HepG2 (cell line): ENCODE measurements at regions not wholly inside any gene's neighbourhood (a gene's known extent, or its start where the extent isn't known, plus 50 kb on each side); places are given as distances from the start of the nearest gene placed in this dataset.

Source experiments
- ATAC-seq: fragments of 200-7000 bp; cut with Tn5 transposase; 3 replicates; pipeline ENCODE4 v1.9.1; 2020; ENCODE audit warnings: mild to moderate bottlenecking, moderate library complexity
- BruUV-seq: library from RNA; stranded (reverse); fragments of 400-500 nt; replicated peaks from 2 replicates; lab custom pipeline; 2021; lab: Mats Ljungman, UMichigan
- CTCF ChIA-PET: fragments of 300-600 bp; formaldehyde crosslinking; extraction: SDS; loops from one replicate; lab custom pipeline; 2021; ENCODE audit warnings: low total read pairs, inconsistent platforms, low intra/inter-chr PET ratio; lab: Yijun Ruan, JAX
- POLR2A ChIA-PET: fragments of 350-600 bp; sonication (Branson Sonifier 250); formaldehyde crosslinking; loops from one replicate; lab custom pipeline; 2020; ENCODE audit warnings: antibody characterized with exemption, inconsistent platforms; lab: Yijun Ruan, JAX
- DNase-seq: peaks from one replicate; pipeline ENCODE4 v3.0.0-alpha.2; 2015; ENCODE audit warnings: low spot score
- FAIRE-seq: peaks from 3 replicates; lab custom pipeline; 2011; peaks lifted over from hg19 to GRCh38; lab: Jason Lieb, UNC
- H2AFZ ChIP-seq: one replicate; pipeline ENCODE4 v1.6.1; 2011; ENCODE audit warnings: low read length, inconsistent platforms
- H3K27ac ChIP-seq: fragments of 300-600 bp; 3 replicates; pipeline ENCODE4 v1.8.0; 2011; ENCODE audit warnings: mixed run types, mild to moderate bottlenecking, mixed read lengths, low read length, inconsistent platforms; ENCODE audit not compliant: insufficient read depth; ENCODE audit errors: extremely low read length
- H3K27me3 ChIP-seq, 2 experiments: fragments of 200-600 bp in 1 of 2; 2 replicates in 1 of 2; 3 replicates in 1 of 2; pipeline versions ENCODE4 v1.6.0 to v1.8.0; 2011; ENCODE audit warnings: low read length in 2 of 2, mild to moderate bottlenecking in 2 of 2, moderate library complexity in 2 of 2, inconsistent platforms in 1 of 2; ENCODE audit not compliant: insufficient read depth in 2 of 2, control insufficient read depth in 1 of 2
- H3K36me3 ChIP-seq, 2 experiments: fragments of 200-600 bp in 1 of 2; replicated peaks in 1 of 2; 2 replicates in 1 of 2; 3 replicates in 1 of 2; pipeline versions ENCODE4 v1.5.1 to v1.8.0; 2011; ENCODE audit warnings: low read length in 2 of 2, inconsistent platforms in 1 of 2; ENCODE audit not compliant: insufficient read depth in 2 of 2, control insufficient read depth in 1 of 2
- H3K4me1 ChIP-seq: 2 replicates; pipeline ENCODE4 v1.5.1; 2012; ENCODE audit warnings: low read length, inconsistent platforms; ENCODE audit not compliant: insufficient read depth
- H3K4me2 ChIP-seq: 2 replicates; pipeline ENCODE4 v1.6.0; 2011; ENCODE audit warnings: low read depth, low read length, inconsistent platforms
- H3K4me3 ChIP-seq, 3 experiments: fragments of 200-600 bp in 1 of 3; sonication (generic), shearing (Covaris generic) in 1 of 3; replicated peaks in 1 of 3; 2 replicates each; pipeline ENCODE4 v1.5.1; 2011 to 2016; ENCODE audit warnings: low read length in 3 of 3, inconsistent platforms in 2 of 3, low read depth in 2 of 3, mild to moderate bottlenecking in 2 of 3, control low read depth in 1 of 3, mixed read lengths in 1 of 3; ENCODE audit not compliant: insufficient read depth in 1 of 3
- H3K79me2 ChIP-seq: one replicate; pipeline ENCODE4 v1.6.1; 2011; ENCODE audit warnings: low read length, inconsistent platforms; ENCODE audit not compliant: insufficient read depth
- H3K9ac ChIP-seq: 2 replicates; pipeline ENCODE4 v1.6.0; 2011; ENCODE audit warnings: mild to moderate bottlenecking, low read depth, low read length, inconsistent platforms; ENCODE audit not compliant: insufficient read depth
- H3K9me3 ChIP-seq: 2 replicates; pipeline ENCODE4 v1.5.1; 2012; ENCODE audit warnings: mild to moderate bottlenecking, low read length
- H4K20me1 ChIP-seq: 2 replicates; pipeline ENCODE4 v1.6.0; 2011; ENCODE audit warnings: inconsistent platforms, mild to moderate bottlenecking, low read length, moderate library complexity; ENCODE audit not compliant: insufficient read depth
- EHMT2 ChIP-seq: fragments of 200-600 bp; sonication (generic); IDR thresholded peaks from 2 replicates; pipeline ENCODE4 v1.7.0; 2017; ENCODE audit warnings: antibody characterized with exemption, low read depth, low read length, borderline replicate concordance
- GFI1 ChIP-seq: sonication (generic); formaldehyde crosslinking; IDR thresholded peaks from 2 replicates; pipeline ENCODE4 v1.5.0; 2020; ENCODE audit warnings: missing genetic modification reagents, mild to moderate bottlenecking, borderline replicate concordance
- IRX3 ChIP-seq: sonication (generic); formaldehyde crosslinking; IDR thresholded peaks from 2 replicates; pipeline ENCODE4 v1.8.1; 2023; ENCODE audit warnings: mild to moderate bottlenecking, low read depth, missing genetic modification reagents, borderline replicate concordance
- MBNL3 ChIP-seq: fragments of 250-450 bp; sonication (Bioruptor Pico); conservative IDR thresholded peaks from 2 replicates; pipeline ENCODE4 v1.8.0; 2022; ENCODE audit warnings: mild to moderate bottlenecking, inconsistent platforms
- ONECUT2 ChIP-seq: sonication (generic); formaldehyde crosslinking; IDR thresholded peaks from 2 replicates; pipeline ENCODE4 v1.4.0; 2020; ENCODE audit warnings: missing genetic modification reagents
- RFX3 ChIP-seq: IDR thresholded peaks from 2 replicates; pipeline ENCODE4 v1.6.1; 2016; ENCODE audit warnings: missing biosample characterization, missing genetic modification reagents
- ZFY ChIP-seq: sonication (generic); formaldehyde crosslinking; IDR thresholded peaks from 2 replicates; pipeline ENCODE4 v1.4.0; 2020; ENCODE audit warnings: missing genetic modification reagents
- ZNF263 ChIP-seq: sonication (generic); formaldehyde crosslinking; IDR thresholded peaks from 2 replicates; pipeline ENCODE4 v1.4.0; 2020; ENCODE audit warnings: missing genetic modification reagents
- ZNF33A ChIP-seq: sonication (generic); formaldehyde crosslinking; IDR thresholded peaks from 2 replicates; pipeline ENCODE4 v1.5.1; 2020; ENCODE audit warnings: missing genetic modification reagents, mild to moderate bottlenecking, moderate library complexity, borderline replicate concordance
- ZNF34 ChIP-seq: sonication (generic); formaldehyde crosslinking; IDR thresholded peaks from 2 replicates; pipeline ENCODE4 v1.4.0; 2020; ENCODE audit warnings: mild to moderate bottlenecking, missing genetic modification reagents, borderline replicate concordance
- ZNF550 ChIP-seq: sonication (generic); formaldehyde crosslinking; IDR thresholded peaks from 2 replicates; pipeline ENCODE4 v1.4.0; 2020; ENCODE audit warnings: mild to moderate bottlenecking, missing genetic modification reagents, borderline replicate concordance
- ZNF615 ChIP-seq: sonication (generic); formaldehyde crosslinking; IDR thresholded peaks from 2 replicates; pipeline ENCODE4 v1.5.0; 2020; ENCODE audit warnings: mild to moderate bottlenecking, missing genetic modification reagents, borderline replicate concordance
- ZNF891 ChIP-seq: sonication (generic); formaldehyde crosslinking; IDR thresholded peaks from 2 replicates; pipeline ENCODE4 v1.5.0; 2020; ENCODE audit warnings: mild to moderate bottlenecking, missing genetic modification reagents
- ZUFSP ChIP-seq: sonication (generic); formaldehyde crosslinking; IDR thresholded peaks from 2 replicates; pipeline ENCODE4 v1.9.0; 2021; ENCODE audit warnings: missing genetic modification reagents, mild to moderate bottlenecking, borderline replicate concordance
- WGBS: methylation state at CpG from one replicate; pipeline ENCODE4 v1.1.6; 2017; ENCODE audit warnings: low lambda C conversion rate; 5-methylcytosine and 5-hydroxymethylcytosine counted together
- in situ Hi-C: cut with HindIII; loops from 2 replicates; pipeline ENCODE4 v1.10.0; 2017; ENCODE audit warnings: low pct_unique_long_range_greater_than_20kb; ENCODE audit not compliant: extremely low pct_ligation_motif_present
- intact Hi-C: fragments of 100-400 bp; cut with micrococcal nuclease; formaldehyde crosslinking; loops from one replicate; pipeline ENCODE4 v1.10.0; 2022; ENCODE audit not compliant: unreplicated experiment
- TF ChIP-seq, protein P1 (sequence below): sonication (generic); formaldehyde crosslinking; IDR thresholded peaks from 2 replicates; pipeline ENCODE4 v1.4.0; 2020; ENCODE audit warnings: missing genetic modification reagents

GRCh38 chr4:137644201-137644600 is 111.9 kb upstream of the PCDH18 start:
- intact Hi-C loops = no loop called here
- H3K4me1 ChIP-seq = no peaks in the 10 kb centered on the region
- H3K9ac ChIP-seq = no peak overlapping the region
- FAIRE-seq = no peak
- H3K27ac ChIP-seq = no peak overlapping the region
- no TSS peak for BruUV-seq
- no peak overlapping the region for H3K4me2 ChIP-seq
- no peaks in the 10 kb centered on the region for H3K79me2 ChIP-seq
- DNase-seq = no peak
- TF ChIP-seq ZNF263 (CRISPR knock-in tag) = no peak
- no peak for TF ChIP-seq ONECUT2 (CRISPR knock-in tag)
- no peak for TF ChIP-seq ZNF615 (CRISPR knock-in tag)
- no peak for TF ChIP-seq ZNF33A (CRISPR knock-in tag)
- TF ChIP-seq ZNF34 = no peak
- no peak for TF ChIP-seq IRX3 (CRISPR knock-in tag)
- no peak for TF ChIP-seq RFX3
- TF ChIP-seq ZNF550 (CRISPR knock-in tag) = no peak
- TF ChIP-seq ZFY = no peak
- TF ChIP-seq, protein P1, sequence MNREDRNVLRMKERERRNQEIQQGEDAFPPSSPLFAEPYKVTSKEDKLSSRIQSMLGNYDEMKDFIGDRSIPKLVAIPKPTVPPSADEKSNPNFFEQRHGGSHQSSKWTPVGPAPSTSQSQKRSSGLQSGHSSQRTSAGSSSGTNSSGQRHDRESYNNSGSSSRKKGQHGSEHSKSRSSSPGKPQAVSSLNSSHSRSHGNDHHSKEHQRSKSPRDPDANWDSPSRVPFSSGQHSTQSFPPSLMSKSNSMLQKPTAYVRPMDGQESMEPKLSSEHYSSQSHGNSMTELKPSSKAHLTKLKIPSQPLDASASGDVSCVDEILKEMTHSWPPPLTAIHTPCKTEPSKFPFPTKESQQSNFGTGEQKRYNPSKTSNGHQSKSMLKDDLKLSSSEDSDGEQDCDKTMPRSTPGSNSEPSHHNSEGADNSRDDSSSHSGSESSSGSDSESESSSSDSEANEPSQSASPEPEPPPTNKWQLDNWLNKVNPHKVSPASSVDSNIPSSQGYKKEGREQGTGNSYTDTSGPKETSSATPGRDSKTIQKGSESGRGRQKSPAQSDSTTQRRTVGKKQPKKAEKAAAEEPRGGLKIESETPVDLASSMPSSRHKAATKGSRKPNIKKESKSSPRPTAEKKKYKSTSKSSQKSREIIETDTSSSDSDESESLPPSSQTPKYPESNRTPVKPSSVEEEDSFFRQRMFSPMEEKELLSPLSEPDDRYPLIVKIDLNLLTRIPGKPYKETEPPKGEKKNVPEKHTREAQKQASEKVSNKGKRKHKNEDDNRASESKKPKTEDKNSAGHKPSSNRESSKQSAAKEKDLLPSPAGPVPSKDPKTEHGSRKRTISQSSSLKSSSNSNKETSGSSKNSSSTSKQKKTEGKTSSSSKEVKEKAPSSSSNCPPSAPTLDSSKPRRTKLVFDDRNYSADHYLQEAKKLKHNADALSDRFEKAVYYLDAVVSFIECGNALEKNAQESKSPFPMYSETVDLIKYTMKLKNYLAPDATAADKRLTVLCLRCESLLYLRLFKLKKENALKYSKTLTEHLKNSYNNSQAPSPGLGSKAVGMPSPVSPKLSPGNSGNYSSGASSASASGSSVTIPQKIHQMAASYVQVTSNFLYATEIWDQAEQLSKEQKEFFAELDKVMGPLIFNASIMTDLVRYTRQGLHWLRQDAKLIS (CRISPR knock-in tag) = no peak
- no peak for TF ChIP-seq MBNL3
- no peak for TF ChIP-seq GFI1 (CRISPR knock-in tag)
- TF ChIP-seq ZNF891 (CRISPR knock-in tag) = no peak
- no peak for TF ChIP-seq EHMT2
- no peak for TF ChIP-seq ZUFSP (CRISPR knock-in tag)
- TF ChIP-seq, all 625 proteins: peak for 0
- Histone ChIP-seq H3K4me3 (no peak overlapping the region), H3K36me3 (no peaks in the 10 kb centered on the region), H3K27me3 (no peaks in the 10 kb centered on the region), H3K9me3 (no peaks in the 10 kb centered on the region), H2AFZ (no peak overlapping the region), H4K20me1 (no peaks in the 10 kb centered on the region)
- ATAC-seq = no peak
- POLR2A ChIA-PET = no interaction called here
- in situ Hi-C loops = no loop called here
- CTCF ChIA-PET = no interaction called here
- 0% methylated on average over 1 of the region's 1 CpG for WGBS
